GM21825 (cell line): ENCODE measurements at regions not wholly inside any gene's neighbourhood (a gene's known extent, or its start where the extent isn't known, plus 50 kb on each side); places are given as distances from the start of the nearest gene placed in this dataset.

Experiments
- ATAC-seq: cut with Tn5 transposase; IDR thresholded peaks from one replicate; pipeline ENCODE4 v1.9.1; 2021; ENCODE audit warnings: mild to moderate bottlenecking, moderate library complexity; ENCODE audit not compliant: unreplicated experiment

DNA sequence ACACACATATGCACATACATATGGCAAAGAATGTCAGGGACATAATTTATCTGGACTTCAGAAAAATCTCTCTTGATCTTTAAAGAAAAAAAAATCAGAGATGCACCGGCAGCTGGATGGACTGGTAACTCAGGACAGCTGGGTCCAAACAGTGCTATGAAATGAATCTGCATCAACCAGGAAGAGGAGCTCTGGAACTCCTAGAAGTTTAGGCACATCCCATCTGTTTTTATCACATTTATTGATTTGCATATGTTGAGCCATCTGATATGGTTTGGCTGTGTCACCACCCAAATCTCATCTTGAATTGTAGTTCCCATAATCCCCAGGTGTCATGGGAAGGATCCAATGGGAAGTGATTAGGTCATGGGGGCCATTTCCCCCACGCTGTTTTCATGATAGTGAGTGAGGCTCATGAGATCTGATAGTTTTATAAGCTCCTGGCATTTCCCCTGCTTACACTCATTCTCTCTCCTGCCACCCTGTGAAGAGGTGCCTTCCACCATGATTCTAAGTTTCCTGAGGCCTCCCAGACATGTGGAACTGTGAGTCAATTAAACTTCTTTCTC is 87.7 kb upstream of the AKIP1 start:
- no peak for ATAC-seq

DNA sequence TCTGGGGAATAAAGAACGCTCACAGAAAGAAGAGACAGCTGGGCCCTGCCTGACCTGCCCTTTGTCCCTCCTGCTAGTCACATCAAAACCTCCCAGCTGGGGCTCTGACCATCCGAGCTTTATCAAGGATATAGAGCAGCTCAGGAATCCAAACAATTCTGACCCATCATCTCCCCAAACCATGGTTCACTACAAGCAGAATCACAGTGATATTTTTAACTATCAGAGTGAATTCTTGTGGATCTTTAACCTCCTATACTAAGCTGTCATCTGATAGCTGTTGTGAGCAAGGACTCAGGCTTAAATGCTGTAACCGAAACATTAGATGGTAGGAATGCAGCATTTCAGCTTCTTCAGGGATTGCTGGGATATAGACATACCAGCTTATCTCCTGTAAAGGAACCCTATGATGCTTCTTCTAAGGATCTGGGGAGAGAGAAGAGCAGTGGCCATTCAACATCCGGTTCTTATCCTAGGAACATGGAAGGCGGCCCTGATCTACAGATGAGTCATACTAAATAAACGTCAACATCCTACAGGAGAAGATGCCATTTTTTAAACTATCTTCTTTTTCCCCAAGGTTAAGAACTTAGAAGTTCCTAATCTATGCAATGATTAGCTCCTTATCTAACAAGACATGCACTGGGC is 84.7 kb upstream of the AKIP1 start:
- ATAC-seq: no peak

DNA sequence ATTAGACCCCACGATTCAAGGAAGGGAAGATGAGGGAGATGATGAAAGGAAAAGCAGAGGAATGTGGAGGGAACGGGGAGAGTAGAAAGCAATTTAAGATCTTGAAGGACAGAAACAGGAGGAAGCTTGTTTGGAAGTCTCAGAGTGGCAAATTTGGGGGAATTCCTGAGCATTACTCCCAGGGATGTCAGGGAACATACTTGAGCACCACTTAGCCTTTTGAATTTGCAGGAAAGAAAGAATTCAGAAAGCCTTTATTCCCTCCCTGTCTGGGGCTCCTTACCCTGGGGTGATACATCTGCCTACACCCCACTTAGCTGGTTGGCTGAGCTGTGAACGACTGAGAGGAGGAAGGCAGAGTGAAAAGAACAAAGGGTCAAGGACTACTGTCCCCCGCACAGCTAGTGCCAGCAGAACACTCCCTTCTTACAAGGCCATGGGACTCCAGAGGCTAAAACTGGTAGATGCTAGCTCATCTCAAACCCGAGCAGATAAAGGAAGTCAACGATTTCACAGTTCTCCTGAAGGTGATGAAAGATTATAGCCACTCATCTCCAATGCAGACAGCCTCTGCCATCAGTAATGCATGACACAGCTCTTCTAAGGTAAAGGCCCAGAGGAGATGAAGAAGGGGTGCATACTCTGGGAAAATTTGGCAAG is 84.0 kb upstream of the AKIP1 start:
- no peak for ATAC-seq

- ATAC-seq: no peak
Measured at GRCh38 chr11:8828046-8828445, 82.9 kb upstream of the AKIP1 start.

GRCh38 chr11:8828580-8829361 is 82.2 kb upstream of the AKIP1 start:
- no peak for ATAC-seq

DNA sequence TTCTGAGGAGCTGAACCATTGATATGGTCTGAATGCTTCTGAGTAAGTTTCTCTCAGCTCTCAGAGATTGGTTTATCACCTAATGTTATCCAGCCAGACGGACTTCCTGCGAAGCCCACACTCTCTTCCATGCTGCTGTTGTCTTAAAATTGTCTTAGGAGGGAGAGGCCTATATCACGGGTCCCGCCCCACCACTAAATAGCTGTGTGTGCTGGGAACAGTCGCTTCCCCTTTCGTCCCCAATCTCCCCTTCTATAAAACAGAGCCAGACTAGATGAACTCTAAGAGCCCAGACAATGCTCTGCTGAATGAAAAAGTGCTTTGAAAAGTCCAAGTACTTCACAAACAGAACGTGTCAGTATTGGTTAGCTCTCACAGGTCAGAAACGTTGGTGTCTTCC is 81.4 kb upstream of the AKIP1 start:
- no peak for ATAC-seq

GRCh38 chr11:8830641-8831040 is 80.3 kb upstream of the AKIP1 start:
- ATAC-seq: no peak

DNA sequence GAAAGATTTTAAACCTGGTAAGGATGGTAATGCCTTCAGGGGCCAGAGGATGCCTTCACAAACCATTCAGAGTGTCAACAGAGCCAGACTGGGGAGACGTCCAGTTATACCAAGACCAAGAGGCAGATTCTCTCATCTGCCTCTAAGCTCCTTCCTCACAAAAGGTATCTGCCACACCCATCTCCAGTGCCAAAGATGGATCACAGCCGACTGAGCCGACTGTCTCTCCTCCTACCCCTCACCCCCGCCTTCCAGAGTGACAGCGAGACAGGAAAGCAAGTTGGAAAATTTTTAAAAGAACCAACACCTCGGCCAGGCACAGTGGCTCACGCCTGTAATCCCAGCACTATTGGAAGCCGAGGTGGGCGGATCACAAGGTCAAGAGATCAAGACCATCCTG is 79.1 kb upstream of the AKIP1 start:
- no peak for ATAC-seq

DNA sequence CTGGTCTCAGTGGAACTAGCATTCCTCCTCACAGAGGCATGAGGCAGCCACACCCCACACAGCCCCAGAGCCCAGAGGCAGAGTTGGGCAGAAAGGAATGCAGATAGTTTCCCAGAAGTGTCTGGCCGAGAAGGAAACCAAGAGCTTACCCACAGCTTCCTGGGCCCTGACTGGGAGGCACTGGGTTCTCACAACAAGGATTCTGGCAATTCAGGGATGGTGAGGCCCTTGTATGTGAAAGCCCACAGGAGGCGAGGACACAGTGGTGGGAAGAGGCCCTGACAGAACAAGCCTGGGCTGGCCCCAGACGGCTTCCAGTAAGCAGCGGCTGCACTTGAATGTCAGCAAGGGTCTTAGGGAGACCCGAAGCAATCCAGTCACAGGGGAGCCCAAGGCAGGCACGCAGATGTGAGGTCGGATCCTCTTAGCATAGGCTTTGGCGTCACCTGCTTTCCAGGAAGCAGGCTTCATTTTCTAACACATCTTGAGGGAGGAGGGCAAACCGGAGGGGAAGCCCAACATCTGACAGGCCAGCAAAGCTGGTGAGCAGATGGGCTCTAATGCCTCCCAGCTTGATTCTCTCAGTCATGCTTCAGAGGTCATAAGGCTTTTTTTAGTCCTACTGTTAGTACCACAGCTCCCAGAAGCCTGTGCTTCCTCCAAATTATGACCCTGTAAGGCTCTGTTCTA is 78.3 kb upstream of the AKIP1 start:
- ATAC-seq: peak; percentile 81

- ATAC-seq: no peak
Measured at GRCh38 chr11:8833568-8834315, 77.2 kb upstream of the AKIP1 start.

DNA sequence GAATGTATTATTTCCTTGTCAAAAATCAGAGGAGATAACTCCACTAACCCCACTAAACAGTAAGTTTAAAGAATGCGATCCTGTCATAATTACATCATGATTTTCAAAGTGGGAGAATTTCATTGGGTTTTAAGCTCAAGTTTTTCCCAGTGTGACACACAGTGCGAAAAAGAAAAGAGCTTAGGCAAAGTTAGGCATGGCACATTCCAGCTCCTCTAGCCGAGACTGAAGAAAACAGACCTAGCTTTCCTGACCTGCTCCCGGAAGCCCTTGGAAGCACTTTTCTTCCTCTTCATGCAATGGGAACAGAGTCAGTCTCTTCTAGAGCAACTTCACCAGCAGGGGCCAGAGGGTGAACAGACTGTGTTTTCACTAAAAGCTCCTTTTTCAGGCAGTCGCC is 76.6 kb upstream of the AKIP1 start:
- ATAC-seq: no peak

- ATAC-seq: no peak
Measured at GRCh38 chr11:8838248-8838647, 72.7 kb upstream of the AKIP1 start.

GRCh38 chr11:8839306-8839956 is 71.6 kb upstream of the AKIP1 start:
- ATAC-seq: no peak

DNA sequence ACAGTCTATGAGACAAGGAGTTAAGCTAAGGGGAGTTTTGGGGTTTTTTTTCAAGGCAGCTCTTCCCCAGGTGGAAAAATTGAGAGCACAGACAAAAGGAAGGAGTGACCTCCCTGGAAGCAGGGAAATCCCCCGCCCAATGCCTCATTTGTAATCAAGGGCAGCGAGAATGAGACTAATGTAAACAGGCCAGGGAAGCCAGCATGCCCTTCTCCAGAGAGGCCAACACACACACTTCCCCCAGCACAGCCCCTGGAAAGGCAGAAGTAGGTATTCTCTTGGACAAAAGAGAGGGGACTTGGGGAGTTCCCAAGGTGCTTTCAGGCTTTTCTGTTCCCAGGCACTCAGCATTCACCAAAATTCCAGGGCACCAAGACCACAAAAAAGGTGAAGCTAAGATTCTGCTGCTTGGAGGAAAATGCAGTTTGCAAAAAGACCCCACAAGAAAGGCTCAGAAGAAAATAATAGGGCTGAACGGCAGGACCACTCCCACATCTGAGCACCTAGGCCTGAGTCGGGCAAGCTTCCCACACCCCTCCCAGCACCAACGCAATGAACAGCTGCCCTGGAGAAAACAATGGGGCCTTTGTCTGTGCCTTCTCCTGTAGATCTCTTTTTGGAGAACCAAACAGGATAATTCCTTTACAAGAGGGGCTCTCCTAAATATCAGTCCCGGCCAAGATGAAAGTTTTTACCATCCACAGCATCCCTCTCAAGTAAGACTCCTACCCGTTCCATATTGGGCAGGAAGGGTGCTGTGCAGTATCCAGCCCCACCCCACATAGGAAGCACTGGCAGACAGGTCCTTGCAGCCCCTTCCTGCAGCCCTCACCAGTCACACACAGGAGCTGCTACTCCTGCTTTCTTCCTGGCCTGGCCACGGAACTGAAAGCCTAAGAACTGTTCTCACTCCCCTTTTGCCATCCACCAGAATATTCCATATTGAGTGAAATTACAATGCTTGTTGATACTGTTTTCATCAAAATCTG is 70.7 kb upstream of the AKIP1 start:
- no peak for ATAC-seq

DNA sequence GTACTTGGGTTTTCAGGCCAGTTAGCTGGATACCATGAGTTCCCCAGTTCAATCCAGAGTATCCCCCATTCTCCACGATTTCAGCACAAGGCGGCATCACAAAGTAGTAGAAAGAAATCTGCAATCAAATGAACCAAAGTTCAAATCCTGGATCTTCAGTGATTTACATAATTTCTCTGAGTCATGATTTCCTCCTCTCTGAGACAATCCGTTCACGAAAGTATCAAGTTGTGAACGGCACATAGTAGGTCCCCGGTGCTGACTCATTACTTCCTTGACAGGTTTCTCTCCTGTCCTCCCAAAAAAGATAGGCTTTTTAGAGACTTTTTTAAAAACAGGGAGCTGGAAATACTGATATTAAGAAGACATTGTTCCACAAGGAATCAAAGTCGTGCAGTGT is 69.1 kb upstream of the AKIP1 start:
- no peak for ATAC-seq

GRCh38 chr11:8858808-8859207 is 52.2 kb upstream of the AKIP1 start:
- no peak for ATAC-seq
